ENCODE measurements at regions not wholly inside any gene's neighbourhood (a gene's known extent, or its start where the extent isn't known, plus 50 kb on each side); places are given as distances from the start of the nearest gene placed in this dataset.

DNA sequence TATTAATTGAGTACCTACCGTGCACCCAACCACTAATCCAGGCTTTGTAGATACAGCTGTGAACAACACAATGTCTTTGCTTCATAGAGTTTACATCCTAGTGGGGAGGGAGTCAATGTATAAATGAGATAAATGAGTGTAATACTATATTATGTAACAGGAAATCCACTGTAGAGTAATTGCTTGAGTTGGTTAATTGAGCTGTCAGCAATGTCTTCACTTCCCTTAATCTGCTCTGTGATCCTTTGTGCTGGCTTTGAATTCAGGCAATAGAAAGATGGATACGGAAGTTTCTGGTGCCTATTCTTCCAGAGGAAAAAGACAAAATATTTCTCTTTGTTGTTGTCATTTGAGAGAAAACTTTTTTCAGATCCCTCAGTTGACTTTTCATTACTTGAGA, 104.0 kb upstream of the SLC16A7 start:
- TF ChIP-seq, protein P1, sequence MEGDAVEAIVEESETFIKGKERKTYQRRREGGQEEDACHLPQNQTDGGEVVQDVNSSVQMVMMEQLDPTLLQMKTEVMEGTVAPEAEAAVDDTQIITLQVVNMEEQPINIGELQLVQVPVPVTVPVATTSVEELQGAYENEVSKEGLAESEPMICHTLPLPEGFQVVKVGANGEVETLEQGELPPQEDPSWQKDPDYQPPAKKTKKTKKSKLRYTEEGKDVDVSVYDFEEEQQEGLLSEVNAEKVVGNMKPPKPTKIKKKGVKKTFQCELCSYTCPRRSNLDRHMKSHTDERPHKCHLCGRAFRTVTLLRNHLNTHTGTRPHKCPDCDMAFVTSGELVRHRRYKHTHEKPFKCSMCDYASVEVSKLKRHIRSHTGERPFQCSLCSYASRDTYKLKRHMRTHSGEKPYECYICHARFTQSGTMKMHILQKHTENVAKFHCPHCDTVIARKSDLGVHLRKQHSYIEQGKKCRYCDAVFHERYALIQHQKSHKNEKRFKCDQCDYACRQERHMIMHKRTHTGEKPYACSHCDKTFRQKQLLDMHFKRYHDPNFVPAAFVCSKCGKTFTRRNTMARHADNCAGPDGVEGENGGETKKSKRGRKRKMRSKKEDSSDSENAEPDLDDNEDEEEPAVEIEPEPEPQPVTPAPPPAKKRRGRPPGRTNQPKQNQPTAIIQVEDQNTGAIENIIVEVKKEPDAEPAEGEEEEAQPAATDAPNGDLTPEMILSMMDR (conservative IDR thresholded peaks at IDR 0.05; ENCODE audit: low read length), result no peak
- TF ChIP-seq EZH2phosphoT487 (IDR thresholded peaks at IDR 0.05; ENCODE audit: borderline replicate concordance, low read depth, low read length), result no peak
